PC-3 (cell line): ENCODE measurements at regions not wholly inside any gene's neighbourhood (a gene's known extent, or its start where the extent isn't known, plus 50 kb on each side); places are given as distances from the start of the nearest gene placed in this dataset.

Source experiments
- ATAC-seq: fragments of 200-7000 bp; cut with Tn5 transposase; 2 replicates; pipeline ENCODE4 v1.9.1; 2020; ENCODE audit warnings: mild to moderate bottlenecking, moderate library complexity
- BruUV-seq: library from RNA; stranded (reverse); fragments of 400-500 nt; replicated peaks from 2 replicates; lab custom pipeline; 2021; lab: Mats Ljungman, UMichigan
- CTCF ChIA-PET: fragments of 300-600 bp; sonication (Branson Sonifier 250); formaldehyde crosslinking; loops from one replicate; lab custom pipeline; 2022; ENCODE audit warnings: antibody characterized with exemption; lab: Charles Lee
- POLR2A ChIA-PET: fragments of 300-600 bp; sonication (Branson Sonifier 250); formaldehyde crosslinking; loops from one replicate; lab custom pipeline; 2022; ENCODE audit warnings: antibody characterized with exemption; ENCODE audit not compliant: unreplicated experiment; lab: Charles Lee
- DNase-seq: peaks from one replicate; pipeline ENCODE4 v3.0.0-alpha.2; 2015
- H2AFZ ChIP-seq: fragments of 300-600 bp; sonication (generic); 2 replicates; pipeline ENCODE4 v1.6.0; 2016; ENCODE audit warnings: antibody characterized with exemption, low read length
- H3F3A ChIP-seq: fragments of 300-600 bp; sonication (generic); one replicate; pipeline ENCODE4 v1.6.0; 2017; ENCODE audit warnings: antibody characterized with exemption, low read length, control low read depth, mild to moderate bottlenecking; ENCODE audit not compliant: unreplicated experiment
- H3K27ac ChIP-seq: fragments of 300-600 bp; sonication (generic); 2 replicates; pipeline ENCODE4 v1.5.1; 2016; ENCODE audit warnings: mild to moderate bottlenecking, low read length
- H3K27me3 ChIP-seq: fragments of 300-600 bp; sonication (generic); 2 replicates; pipeline ENCODE4 v1.6.1; 2016; ENCODE audit warnings: low read length, mixed read lengths
- H3K36me3 ChIP-seq: fragments of 300-600 bp; sonication (generic); 2 replicates; pipeline ENCODE4 v1.6.1; 2016; ENCODE audit warnings: low read depth, mixed run types, low read length, mixed read lengths
- H3K4me1 ChIP-seq: fragments of 300-600 bp; sonication (generic); 2 replicates; pipeline ENCODE4 v1.5.1; 2016; ENCODE audit warnings: low read length; ENCODE audit not compliant: insufficient read depth
- H3K4me2 ChIP-seq: fragments of 300-600 bp; sonication (generic); 2 replicates; pipeline ENCODE4 v1.6.0; 2016; ENCODE audit warnings: low read length
- H3K4me3 ChIP-seq: fragments of 300-600 bp; sonication (generic); 2 replicates; pipeline ENCODE4 v1.5.1; 2016; ENCODE audit warnings: mild to moderate bottlenecking, low read length, mixed read lengths
- H3K79me2 ChIP-seq: fragments of 300-600 bp; sonication (generic); 2 replicates; pipeline ENCODE4 v1.6.1; 2017; ENCODE audit warnings: low read length, mixed read lengths
- H3K9ac ChIP-seq: fragments of 300-600 bp; sonication (generic); 2 replicates; pipeline ENCODE4 v1.6.0; 2016; ENCODE audit warnings: mild to moderate bottlenecking, low read length
- H3K9me2 ChIP-seq: fragments of 300-600 bp; sonication (generic); replicated peaks from 2 replicates; pipeline ENCODE4 v1.6.1; 2016; ENCODE audit warnings: mixed run types, low read length, mixed read lengths
- H3K9me3 ChIP-seq: fragments of 300-600 bp; sonication (generic); 2 replicates; pipeline ENCODE4 v1.6.1; 2016; ENCODE audit warnings: low read length, mixed read lengths
- H4K20me1 ChIP-seq: fragments of 300-600 bp; sonication (generic); 2 replicates; pipeline ENCODE4 v1.6.1; 2016; ENCODE audit warnings: low read length, mixed read lengths
- EZH2 ChIP-seq: fragments of 300-600 bp; sonication (generic); IDR thresholded peaks from one replicate; pipeline ENCODE4 v1.6.1; 2017; ENCODE audit warnings: antibody characterized with exemption, mild to moderate bottlenecking, low read length; ENCODE audit not compliant: unreplicated experiment
- EZH2phosphoT487 ChIP-seq: fragments of 300-600 bp; sonication (generic); IDR thresholded peaks from 2 replicates; pipeline ENCODE4 v1.6.1; 2018; ENCODE audit warnings: mild to moderate bottlenecking, antibody characterized with exemption, low read length, borderline replicate concordance
- intact Hi-C: fragments of 100-400 bp; cut with micrococcal nuclease; formaldehyde crosslinking; loops from 2 replicates; pipeline ENCODE4 v1.9.0; 2023
- TF ChIP-seq, protein P1 (sequence below): fragments of 300-600 bp; sonication (generic); conservative IDR thresholded peaks from 2 replicates; pipeline ENCODE4 v1.5.1; 2017; ENCODE audit warnings: antibody characterized with exemption, low read depth, mild to moderate bottlenecking, low read length

- no peaks in the 10 kb centered on the region for H3K9me2 ChIP-seq
- ATAC-seq (no peak), DNase-seq (no peak)
- intact Hi-C loops: no loop called here
- H3F3A ChIP-seq: no peaks in the 10 kb centered on the region
- BruUV-seq: no TSS peak
- H4K20me1 ChIP-seq: no peaks in the 10 kb centered on the region
- peaks cover 3% of the 10 kb centered on the region; the same call in 1 of the 2 replicates for H3K4me1 ChIP-seq
- TF ChIP-seq EZH2phosphoT487: no peak
- TF ChIP-seq, protein P1, sequence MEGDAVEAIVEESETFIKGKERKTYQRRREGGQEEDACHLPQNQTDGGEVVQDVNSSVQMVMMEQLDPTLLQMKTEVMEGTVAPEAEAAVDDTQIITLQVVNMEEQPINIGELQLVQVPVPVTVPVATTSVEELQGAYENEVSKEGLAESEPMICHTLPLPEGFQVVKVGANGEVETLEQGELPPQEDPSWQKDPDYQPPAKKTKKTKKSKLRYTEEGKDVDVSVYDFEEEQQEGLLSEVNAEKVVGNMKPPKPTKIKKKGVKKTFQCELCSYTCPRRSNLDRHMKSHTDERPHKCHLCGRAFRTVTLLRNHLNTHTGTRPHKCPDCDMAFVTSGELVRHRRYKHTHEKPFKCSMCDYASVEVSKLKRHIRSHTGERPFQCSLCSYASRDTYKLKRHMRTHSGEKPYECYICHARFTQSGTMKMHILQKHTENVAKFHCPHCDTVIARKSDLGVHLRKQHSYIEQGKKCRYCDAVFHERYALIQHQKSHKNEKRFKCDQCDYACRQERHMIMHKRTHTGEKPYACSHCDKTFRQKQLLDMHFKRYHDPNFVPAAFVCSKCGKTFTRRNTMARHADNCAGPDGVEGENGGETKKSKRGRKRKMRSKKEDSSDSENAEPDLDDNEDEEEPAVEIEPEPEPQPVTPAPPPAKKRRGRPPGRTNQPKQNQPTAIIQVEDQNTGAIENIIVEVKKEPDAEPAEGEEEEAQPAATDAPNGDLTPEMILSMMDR: no peak
- no peak for TF ChIP-seq EZH2
- H3K9ac ChIP-seq: no peak overlapping the region
- no peak overlapping the region for H3K4me2 ChIP-seq
- CTCF ChIA-PET: interaction anchor here (0.6 kb wide), 1 partner anchor 20 kb away, joined by 3 read pairs; no protein-coding TSS in a partner anchor
- no peak overlapping the region for H2AFZ ChIP-seq
- no peak overlapping the region for H3K27ac ChIP-seq
- POLR2A ChIA-PET: no interaction called here
- H3K27me3 ChIP-seq: no peaks in the 10 kb centered on the region
- no peaks in the 10 kb centered on the region for H3K9me3 ChIP-seq
- no peak overlapping the region for H3K4me3 ChIP-seq
- H3K79me2 ChIP-seq: no peaks in the 10 kb centered on the region
- H3K36me3 ChIP-seq: no peaks in the 10 kb centered on the region
Measured at GRCh38 chr2:54061272-54061671, 54.1 kb upstream of the ACYP2 start.

GRCh38 chr2:54059986-54060385 is 55.4 kb upstream of the ACYP2 start:
- Histone ChIP-seq H3K36me3 (no peaks in the 10 kb centered on the region), H3K4me2 (no peak overlapping the region), H3K4me3 (no peak overlapping the region), H3K27me3 (no peaks in the 10 kb centered on the region), H3K9me3 (no peaks in the 10 kb centered on the region), H3K9me2 (no peaks in the 10 kb centered on the region), H4K20me1 (no peaks in the 10 kb centered on the region), H3K27ac (no peak overlapping the region), H3K79me2 (no peaks in the 10 kb centered on the region), H3K4me1 (peaks cover 3% of the 10 kb centered on the region; the same call in 1 of the 2 replicates), H3K9ac (no peak overlapping the region), H3F3A (no peaks in the 10 kb centered on the region), H2AFZ (no peak overlapping the region)
- POLR2A ChIA-PET: no interaction called here
- no TSS peak for BruUV-seq
- intact Hi-C loops: no loop called here
- CTCF ChIA-PET: no interaction called here
- DNase-seq (no peak), ATAC-seq (no peak)
- no peak for TF ChIP-seq EZH2phosphoT487
- no peak for TF ChIP-seq EZH2
- TF ChIP-seq, protein P1: no peak

DNA sequence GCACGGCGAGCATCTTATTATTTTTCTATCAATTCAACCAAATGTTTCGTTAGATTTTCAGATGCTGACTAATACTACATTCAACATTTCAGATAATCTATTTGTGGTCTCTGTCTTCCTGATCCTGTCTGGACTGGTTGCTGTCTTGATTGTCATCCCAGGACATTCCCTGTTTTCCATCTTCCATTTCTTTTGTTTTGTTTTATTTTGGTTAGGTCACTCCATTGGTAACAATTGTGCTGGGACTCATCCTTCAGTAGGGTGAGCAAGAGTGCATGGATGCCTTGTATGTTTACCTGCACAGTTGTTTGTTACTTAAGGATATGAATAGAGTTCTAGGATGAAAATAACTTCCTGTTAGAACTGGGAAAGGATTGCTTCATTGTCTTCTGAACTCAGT is 55.9 kb upstream of the ACYP2 start:
- peaks cover 3% of the 10 kb centered on the region; the same call in 1 of the 2 replicates for H3K4me1 ChIP-seq
- H3K9me3 ChIP-seq: no peaks in the 10 kb centered on the region
- H3K9ac ChIP-seq: no peak overlapping the region
- H3K36me3 ChIP-seq: no peaks in the 10 kb centered on the region
- CTCF ChIA-PET: no interaction called here
- TF ChIP-seq, protein P1: no peak
- TF ChIP-seq EZH2: no peak
- TF ChIP-seq EZH2phosphoT487: no peak
- H3K27me3 ChIP-seq: no peaks in the 10 kb centered on the region
- no peaks in the 10 kb centered on the region for H4K20me1 ChIP-seq
- POLR2A ChIA-PET: no interaction called here
- no peak overlapping the region for H3K4me3 ChIP-seq
- intact Hi-C loops: no loop called here
- no peak overlapping the region for H3K4me2 ChIP-seq
- no peaks in the 10 kb centered on the region for H3F3A ChIP-seq
- no peak overlapping the region for H2AFZ ChIP-seq
- DNase-seq: no peak
- no peaks in the 10 kb centered on the region for H3K9me2 ChIP-seq
- ATAC-seq: no peak
- no peaks in the 10 kb centered on the region for H3K79me2 ChIP-seq
- no peak overlapping the region for H3K27ac ChIP-seq
- no TSS peak for BruUV-seq
